ENCODE measurements at regions not wholly inside any gene's neighbourhood (a gene's known extent, or its start where the extent isn't known, plus 50 kb on each side); places are given as distances from the start of the nearest gene placed in this dataset.

DNA sequence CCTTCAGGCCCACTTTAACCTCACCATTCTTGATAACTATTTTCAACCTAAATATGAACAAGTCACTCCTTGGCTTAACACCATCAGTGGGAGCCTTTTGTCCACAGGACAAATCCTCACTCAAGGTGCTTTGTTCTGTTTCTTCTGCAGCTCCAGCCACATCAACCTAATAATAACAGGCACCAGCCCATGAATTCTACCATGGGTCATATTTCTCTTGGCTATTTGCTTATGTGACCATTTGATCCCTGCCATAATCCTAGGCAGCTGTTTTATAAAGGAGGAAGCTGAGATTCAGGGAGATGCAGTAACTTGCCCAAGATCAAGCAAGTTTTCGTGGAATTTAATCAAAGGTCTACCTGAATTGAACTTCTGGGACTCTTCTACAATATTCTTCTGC, 561.3 kb downstream of the DHX35 start:
- DNase-seq: no peak

DNA sequence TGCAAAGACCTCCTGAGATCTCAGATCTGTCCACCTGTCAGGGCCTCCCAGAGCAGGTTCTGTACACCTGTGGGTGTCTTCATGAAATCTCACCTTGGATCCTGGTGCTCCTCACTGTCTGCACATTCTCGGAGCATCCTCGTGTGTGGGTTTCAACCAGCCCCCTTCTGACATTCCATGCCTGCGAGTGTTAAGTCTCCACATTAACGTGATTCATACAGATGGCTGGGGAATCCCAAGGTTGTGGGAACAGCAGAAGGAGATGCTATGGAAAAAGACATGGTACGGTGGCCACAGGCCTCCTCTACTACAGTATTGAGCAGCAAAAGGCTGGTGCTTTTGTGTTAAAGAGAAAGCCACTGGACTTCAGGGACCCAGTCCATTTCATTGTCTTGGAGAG, 556.5 kb downstream of the DHX35 start:
- DNase-seq: no peak

DNA sequence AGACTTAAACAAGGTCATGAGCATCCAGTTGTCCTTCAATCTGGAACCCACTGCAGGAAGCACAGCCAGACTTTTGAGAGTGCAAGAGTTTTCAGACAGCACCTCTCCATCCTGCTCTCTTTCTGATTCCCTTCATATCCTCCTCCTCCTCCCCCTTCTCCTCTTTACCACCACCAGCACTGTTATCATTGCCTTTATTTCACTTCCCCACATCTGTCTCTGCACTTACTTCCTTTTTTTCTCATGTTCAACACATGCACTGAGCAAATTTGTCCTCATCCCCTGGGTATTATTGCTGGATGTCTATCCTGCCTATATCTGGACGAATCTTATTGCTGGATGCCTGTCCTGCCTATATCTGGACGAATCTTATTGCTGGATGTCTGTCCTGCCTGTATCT, 554.8 kb downstream of the DHX35 start:
- no peak for DNase-seq

DNA sequence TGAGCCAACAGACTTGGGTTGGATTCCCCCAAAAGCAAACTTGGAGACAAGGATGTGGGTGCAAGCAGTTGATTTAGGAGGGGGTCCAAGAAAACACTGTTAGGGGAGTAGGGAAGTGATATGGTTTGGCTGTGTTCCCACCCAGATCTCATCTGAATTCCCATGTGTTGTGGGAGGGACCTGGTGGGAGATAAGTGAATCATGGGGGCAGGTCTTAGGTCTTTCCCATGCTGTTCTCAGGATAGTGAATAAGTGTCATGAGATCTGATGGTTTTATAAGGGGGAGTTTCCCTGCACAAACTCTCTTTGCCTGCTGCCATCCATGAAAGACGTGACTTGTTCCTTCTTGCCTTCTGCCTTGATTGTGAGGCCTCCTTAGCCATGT, 542.6 kb downstream of the DHX35 start:
- no peak for DNase-seq

DNA sequence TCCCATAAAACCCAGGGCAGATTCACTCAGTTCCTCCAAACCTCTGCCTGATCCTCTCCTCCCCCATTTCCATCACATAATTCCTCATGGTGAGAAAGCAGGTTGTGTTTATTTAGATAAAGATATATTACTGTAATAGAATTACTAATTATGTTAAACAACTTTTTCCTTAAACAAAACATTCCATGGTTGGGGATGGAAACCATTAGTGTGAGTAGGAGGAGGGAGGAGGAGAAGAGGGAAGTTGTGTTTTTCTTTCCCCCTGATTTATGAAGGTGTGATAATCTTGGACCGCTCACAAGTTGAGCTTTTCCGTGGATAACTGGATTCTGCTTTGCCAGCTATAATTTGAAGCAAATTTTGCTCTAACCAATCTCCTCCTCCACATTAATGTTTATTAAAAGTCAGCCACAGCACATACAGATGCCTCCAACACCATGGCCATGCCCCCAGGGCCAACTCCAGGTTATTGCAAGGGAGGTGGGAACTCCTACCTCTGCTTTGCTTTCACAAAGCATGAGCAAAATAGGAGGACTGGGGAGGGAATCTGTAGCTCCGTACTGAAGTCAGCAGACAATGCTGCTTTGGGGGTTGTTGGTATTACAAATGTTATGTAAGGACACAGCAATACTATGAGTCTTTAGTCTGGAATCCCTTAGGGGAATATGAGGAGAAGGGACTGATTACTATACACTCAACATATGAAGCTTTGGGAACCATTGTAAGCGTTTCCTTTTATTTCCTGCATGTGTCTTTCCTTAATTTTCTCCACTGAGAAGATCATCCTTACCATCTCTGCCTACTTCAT, 542.0 kb downstream of the DHX35 start:
- DNase-seq: no peak

DNA sequence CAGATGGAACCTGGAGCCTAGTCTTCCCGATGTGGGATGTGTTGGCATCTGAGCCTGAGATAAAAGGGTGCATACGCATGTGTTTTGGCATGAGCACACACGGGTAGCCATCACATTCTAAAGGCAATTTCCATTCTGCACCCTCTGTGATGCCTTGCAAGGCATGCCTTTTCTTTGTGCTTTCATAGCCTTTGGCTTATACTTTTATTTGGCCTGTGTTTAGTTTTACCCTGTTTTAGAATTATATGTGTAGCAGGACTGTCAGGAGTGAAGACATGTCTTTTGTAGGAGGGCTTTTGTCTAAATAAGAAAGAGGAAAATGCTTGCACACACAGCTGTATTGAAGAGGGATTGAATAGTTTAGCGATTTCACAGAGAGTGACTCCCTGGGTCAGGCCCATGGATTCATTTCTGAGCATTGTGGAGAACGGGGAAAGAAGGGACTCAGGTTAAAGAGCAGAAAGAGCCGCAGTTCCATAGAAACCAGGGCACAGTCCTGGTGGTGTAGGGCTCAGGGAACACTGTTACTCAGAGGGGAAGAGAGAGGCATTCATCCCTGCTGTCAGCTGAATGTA, 530.2 kb downstream of the DHX35 start:
- DNase-seq: no peak

DNA sequence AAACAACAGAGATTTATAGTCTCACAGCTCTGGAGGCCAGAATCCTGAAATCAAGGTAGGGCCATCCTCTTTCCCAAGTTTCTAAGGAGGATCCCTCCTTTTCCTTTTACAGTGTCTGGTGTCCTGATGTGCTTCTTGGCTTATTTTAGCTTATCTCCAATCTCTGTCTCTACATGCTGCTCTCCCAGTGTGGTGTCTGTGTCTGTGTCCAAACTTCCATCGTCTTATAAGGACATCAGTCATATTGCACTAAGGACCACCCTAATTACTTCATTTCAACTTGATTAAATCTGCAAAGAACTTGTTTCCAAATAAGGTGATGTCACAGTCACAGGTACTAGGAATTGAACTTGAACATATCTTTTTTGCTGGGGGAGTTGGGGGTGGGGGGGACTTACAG, 529.6 kb downstream of the DHX35 start:
- DNase-seq: no peak

DNA sequence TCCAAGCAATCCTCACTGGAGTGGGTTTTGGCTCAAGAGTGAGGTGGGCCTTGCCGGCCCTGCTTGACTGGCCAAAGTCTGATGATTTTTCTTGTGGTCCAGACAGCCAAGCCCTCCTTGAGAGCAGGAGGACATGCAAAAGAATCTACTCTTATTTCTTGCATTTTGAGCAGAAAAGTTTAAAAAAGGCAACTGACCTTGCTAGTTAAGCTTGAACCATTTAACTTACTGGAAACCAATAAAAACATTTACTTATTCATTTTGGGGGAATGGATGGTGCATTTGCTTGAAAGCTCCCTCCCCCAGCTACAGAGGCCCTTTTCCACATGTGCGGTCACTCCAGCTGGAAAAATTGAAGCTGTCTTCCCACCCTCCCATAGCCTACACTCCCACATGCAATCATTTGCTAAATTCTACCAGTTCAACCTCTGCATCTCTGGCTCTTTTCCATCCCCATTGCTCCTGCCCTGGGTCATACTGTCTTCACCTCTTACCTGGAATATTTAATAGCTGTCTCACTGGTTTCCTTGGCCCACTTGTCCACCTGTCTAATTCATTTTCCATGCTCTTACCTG, 527.9 kb downstream of the DHX35 start:
- DNase-seq: no peak

DNA sequence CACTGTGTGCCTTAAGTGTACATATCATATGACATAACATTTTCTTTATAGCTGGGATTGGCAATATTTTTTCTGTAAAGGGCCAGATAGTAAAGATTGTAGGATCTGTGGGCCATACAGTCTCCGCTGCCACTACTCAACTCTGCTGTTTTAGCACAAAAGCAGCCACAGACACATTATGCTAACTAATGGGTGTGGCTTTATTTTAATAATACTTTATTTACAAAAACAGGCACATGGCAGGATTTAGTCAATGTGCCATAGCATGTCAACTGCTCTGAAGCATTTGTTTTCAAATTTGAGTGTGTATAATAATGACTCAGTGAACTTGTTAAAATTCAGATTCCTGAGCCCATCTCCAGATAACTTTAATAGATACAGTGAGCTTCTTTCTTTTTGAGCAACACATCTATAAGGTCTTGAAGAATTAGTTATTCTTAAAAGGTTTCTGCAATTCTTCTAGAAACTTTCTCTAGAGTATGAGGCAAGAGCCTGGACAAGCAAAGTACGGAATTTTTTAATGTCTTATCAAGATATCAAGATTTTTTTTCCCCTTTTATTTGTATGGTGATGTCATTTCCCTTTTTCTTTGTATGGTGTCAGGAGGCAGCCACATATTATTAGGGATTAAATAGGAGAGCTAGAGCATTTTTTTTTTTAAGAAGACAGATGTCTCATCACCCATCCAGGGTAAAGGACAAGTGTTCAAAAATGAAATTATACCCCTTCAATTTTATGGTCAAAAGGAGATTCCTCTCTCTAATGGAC, 518.3 kb downstream of the DHX35 start:
- DNase-seq: no peak

DNA sequence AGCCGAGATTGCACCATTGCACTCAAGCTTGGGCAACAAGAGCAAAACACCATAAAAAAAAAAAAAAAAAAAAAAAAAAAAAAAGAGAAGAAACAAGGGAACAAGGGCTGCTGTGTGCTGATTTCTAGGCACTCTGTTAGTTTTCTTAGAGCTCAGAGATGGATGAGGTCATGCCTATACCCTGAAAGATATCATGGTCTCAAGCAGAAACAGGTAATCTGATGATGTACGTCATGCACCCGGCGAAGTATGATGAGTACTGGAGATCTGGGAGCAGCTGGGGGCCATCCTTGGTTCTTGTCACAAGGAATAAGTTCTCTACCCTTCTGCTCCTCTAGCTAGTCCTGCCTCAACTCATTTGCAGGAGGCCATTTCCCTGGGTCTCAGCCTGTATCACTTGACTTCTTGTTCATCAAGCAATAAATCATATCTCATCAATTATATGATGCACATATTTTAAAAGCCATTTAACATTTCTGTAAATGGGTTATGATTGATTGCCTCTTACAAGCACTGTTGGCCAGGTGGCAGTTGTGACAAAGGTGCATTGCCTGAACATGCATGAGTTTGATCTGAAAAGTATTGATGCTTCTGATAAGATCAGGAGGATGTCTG, 517.2 kb downstream of the DHX35 start:
- no peak for DNase-seq

DNA sequence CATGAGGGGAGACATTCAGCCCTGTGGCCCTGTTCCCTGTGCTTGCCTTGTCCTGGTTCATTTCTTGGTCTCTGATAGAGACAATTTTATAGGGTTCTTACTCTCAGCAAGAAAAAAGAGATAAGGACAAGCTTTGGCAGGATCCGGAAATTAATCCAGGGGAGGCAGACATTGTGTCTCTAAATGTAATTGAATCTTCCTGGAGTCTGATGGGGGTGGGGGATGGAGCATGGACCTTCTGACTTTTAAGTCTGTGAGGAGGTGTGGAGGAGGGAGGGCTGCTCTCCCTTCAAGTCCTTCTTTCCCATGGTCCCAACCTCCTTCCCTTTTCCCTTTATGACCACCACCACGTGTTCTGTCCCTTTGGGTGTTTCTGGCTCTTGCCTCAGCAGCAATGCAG, 512.7 kb downstream of the DHX35 start:
- no peak for DNase-seq

DNA sequence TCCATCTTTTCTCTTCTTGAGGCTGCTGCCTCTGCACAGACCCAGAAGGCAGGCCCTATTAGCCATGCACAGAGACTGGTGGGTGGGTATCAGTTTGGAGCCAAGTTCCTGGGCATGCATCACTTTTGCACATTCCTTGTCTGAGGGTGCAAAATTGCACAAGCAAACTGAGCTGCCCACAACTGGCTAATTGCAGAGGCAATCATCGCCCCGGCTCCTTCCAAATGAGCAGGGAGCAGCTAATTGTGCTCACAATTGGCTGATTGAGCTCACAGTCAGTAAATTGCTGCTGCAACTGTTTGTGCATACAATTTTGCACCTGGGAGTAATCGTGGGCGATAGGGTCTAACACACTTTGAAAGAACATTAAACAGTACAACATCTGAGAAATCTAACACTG, 511.4 kb downstream of the DHX35 start:
- DNase-seq: no peak

DNA sequence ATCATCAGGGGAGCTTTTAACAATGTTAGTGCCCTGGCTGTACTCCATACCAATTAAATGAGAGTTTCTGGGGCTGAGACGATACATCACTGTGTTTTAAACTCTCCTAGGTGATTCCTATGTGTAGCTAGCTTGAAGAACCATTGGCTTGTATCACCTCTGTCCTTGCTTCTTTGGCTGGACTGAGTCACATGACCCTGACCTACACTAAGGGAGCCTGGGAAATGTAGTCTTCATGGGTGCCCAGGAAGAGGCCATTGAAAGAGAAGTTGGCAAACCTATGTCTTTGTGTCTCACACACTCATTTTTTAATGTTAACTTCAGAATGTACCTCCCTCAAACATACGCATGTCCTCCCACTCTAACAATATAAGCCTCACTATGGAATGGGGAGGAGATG, 506.6 kb downstream of the DHX35 start:
- DNase-seq: no peak

DNA sequence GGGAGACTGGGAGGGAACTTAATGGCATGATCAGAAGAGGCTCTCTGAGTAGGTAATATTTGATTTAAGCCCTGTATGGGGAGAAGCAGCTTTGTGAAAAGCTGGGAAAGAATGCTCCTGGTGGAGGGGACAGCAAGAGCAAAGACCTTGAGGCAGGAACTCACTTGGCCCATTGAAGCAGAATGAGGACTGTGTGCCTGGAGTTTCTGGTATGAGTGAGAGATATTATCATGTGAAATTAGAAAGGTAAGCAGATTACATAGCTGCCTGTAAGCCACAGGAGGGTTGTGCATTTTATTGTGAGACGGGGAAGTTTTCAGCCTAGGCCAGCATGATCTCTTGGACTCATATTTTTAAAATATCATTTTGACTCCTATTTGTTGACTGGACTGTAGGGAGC, 502.1 kb downstream of the DHX35 start:
- DNase-seq: no peak

DNA sequence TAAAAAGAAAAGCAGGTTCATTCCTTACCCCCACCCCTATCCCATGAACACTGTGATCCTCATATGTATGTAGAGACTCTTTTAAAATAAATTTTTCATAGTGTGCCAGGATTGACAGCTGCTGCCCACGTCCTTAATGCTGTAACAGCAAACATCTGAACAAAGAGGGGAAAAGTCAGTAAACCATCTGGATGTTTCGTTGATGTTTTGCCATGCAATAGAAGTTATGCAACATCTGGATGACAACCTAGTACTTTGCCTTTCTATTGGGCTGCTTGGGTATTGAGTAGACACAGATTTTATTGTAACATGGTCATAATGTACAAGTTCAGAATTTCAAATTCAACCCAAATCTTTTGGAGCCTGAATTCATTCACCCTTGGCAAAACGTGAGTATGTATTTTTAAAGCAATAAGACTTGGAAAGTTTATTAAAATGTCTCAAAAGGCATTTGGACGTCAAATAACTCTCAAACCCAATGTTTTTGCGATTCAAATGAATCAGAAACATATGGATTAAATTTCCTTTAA, 500.3 kb downstream of the DHX35 start:
- no peak for DNase-seq

DNA sequence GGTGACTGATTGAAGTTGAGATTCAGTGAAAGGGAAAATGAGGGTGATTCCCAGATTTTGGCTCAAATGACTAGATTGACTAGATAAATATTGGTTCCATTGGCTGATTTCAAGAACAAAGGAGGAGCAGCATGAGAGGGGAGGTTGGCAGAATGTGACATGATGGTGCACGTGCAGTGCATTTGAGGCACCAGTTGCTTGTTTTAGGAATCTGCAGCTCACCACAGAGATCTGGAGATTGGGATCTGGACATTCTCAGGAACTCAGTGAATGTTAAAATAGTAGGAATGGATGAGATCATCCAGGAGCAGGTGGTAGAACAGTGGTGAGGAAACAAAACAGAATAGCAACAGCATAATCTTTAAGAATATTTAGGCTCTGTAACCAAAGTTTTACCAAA, 496.3 kb downstream of the DHX35 start:
- no peak for DNase-seq

DNA sequence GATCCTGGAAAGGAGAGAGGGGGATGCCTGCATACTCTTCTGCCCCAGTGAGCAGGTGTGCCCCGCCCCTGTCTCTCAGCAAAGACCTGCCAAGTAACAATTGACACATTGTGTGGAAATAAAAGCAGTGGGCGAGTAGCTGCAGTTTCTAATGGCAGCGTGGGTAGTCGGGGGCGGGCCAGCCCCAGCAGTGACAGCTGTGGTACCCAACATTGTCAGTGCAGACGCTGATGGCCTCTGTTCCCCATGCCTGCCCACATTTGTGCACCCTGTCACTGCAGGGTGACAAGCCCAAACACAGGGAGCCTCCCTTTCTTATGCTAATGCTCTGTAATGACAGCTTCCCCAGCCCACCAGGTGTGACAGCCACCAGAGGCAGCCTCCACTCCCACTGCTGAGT, 491.7 kb downstream of the DHX35 start:
- no peak for DNase-seq

DNA sequence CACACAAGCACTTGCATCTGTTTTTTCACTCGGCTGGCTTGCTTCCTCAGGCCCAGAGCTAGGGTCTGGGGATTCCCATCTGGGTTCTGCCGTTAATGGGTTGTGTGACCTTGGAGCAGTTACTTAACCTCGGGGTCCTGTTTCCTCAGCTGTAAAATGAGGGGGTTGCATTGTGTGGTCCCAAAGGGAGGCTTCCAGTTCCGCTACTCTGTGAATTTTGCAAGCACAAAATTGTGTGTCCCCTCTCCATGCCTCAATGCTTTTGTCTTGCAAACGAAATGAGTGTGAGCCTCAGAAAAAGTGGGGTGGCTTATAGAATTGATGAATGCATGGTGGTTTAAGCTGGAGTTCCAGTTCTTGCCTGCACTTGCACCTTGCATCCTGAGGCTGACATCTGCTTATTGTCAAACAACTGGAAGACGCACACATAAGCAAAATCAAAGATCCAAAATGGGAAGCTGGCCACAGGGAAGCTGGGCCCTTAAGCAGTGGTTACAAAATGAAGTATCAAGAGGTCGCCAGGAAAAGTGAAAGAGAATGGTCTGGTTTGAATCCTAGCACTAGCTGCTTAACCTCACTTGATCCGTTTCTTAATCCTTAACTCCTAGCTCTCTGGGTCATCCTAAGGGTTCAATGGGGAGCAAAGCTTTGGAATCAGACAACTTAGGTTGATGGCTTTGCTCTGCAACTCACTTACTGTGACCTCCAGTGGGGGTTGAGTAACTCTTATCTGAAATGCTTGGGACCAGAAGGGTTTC, 490.6 kb downstream of the DHX35 start:
- no peak for DNase-seq

DNA sequence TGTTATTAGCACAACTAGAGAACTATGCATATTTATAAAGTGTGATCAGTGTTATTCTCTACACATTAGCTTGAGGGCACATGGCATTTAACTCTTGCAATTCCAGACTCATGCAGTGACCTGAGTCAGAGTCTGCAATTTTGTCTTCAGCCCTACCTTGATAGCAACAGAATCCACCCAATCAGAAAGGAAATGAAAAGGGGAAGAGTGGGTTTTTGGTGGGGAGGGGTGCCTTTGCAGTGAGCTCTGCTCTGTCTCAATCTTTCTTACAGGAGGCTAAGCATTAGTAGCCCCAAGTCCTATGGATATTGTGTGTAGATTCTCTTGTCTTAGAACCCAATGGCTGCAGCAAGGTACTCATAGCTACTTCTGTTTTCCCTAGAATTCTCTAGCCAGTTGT, 489.2 kb downstream of the DHX35 start:
- DNase-seq: no peak

DNA sequence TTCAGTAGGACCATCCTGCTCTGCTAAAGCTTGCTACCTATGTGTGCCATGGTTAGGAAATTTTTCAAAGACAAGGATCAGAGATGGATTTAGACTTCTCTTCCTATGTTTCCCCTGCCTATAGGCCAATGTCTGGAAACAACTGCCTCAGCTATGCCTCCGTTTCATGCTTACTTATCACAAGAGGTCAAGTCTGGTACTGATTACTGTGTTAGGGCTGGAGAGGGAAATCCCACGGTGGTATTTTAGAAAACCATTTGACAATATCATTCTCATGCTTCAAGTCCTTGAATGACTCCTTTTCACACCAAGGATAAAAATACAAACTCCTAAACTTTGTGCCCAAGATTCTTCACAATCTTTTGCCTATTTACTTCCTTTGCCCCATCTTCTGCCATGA, 484.3 kb downstream of the DHX35 start:
- DNase-seq: no peak

DNA sequence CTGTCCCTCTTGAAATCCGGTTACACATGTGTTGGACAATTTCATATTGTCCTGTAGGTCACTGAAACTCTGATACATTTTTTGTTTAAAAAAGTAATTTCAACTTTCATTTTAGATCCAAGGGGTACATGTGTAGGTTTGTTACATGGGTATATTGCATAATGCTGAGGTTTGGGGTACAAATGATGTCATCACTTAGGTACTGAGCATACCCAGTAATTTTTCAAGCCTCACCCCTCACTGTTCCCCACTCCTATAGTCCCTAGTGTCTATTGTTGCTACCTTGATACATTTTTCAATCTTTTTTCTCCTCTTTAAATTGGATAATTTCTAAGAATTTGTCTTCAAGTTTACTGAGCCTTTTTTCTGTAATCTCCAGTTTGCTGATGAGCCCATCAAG, 483.0 kb downstream of the DHX35 start:
- DNase-seq: no peak

DNA sequence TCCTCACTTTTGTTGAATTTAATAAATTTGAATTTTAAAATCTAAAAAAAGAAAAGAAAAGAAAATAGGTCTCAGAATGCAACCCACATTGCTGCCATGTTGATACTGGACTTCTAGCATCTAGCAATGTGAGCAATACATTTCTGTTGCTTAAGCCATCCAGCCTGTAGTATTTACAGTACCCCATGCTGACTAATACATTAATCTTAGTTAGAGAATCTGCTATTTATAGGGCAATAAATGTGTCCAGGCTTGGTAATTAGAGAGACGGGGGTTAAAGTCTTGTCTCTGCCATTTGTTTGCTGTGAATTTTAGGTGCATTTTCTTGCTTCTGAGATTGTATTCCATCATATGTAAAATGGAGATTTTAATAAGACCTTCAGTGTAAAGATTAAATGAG, 471.3 kb downstream of the DHX35 start:
- no peak for DNase-seq
